SU-DHL-6 (cell line): ENCODE measurements at regions not wholly inside any gene's neighbourhood (a gene's known extent, or its start where the extent isn't known, plus 50 kb on each side); places are given as distances from the start of the nearest gene placed in this dataset.

Source experiments
- CTCF ChIP-seq: fragments of 200-600 bp; sonication (generic); IDR thresholded peaks from one replicate; pipeline ENCODE4 v1.5.1; 2017; ENCODE audit warnings: antibody characterized with exemption, mild to moderate bottlenecking, low read length, moderate library complexity; ENCODE audit not compliant: insufficient read depth, poor library complexity, severe bottlenecking
- EZH2phosphoT487 ChIP-seq: fragments of 200-600 bp; sonication (generic), shearing (Covaris generic); conservative IDR thresholded peaks from 2 replicates; pipeline ENCODE4 v1.6.1; 2018; ENCODE audit warnings: mild to moderate bottlenecking, antibody characterized with exemption, low read length, moderate library complexity, mixed read lengths

- TF ChIP-seq CTCF (no peak), EZH2phosphoT487 (no peak)
Measured at GRCh38 chr2:155502766-155503165, 804.3 kb downstream of the KCNJ3 start.
